C4-2B (cell line): ENCODE measurements at regions not wholly inside any gene's neighbourhood (a gene's known extent, or its start where the extent isn't known, plus 50 kb on each side); places are given as distances from the start of the nearest gene placed in this dataset.

Experiments used
- ZFX ChIP-seq: fragments of 450-650 bp; IDR thresholded peaks from 2 replicates; pipeline ENCODE4 v1.6.1; 2017
- TF ChIP-seq, protein P1 (sequence below): fragments of 450-650 bp; conservative IDR thresholded peaks from 2 replicates; pipeline ENCODE4 v1.5.1; 2017; ENCODE audit warnings: mild to moderate bottlenecking

DNA sequence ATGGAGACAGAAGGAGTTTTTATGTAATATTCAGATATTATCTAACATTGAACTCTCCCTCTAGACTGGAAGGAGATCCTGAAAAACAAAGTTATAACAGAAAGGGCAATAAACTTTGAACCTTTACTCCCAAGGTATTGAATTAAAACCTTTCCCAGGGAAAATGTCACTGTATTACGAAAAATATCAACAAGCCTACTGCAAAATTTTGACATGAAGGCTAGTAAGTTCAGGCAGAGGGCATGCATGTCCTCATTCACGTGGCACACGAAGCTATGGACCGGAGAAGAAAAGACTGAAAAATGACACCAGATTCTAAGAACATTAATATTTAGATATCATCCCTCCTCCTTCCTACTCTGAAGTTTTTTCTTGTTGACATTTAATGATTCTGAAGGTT lies 638.8 kb downstream of the LRRC70 start:
- TF ChIP-seq, protein P1, sequence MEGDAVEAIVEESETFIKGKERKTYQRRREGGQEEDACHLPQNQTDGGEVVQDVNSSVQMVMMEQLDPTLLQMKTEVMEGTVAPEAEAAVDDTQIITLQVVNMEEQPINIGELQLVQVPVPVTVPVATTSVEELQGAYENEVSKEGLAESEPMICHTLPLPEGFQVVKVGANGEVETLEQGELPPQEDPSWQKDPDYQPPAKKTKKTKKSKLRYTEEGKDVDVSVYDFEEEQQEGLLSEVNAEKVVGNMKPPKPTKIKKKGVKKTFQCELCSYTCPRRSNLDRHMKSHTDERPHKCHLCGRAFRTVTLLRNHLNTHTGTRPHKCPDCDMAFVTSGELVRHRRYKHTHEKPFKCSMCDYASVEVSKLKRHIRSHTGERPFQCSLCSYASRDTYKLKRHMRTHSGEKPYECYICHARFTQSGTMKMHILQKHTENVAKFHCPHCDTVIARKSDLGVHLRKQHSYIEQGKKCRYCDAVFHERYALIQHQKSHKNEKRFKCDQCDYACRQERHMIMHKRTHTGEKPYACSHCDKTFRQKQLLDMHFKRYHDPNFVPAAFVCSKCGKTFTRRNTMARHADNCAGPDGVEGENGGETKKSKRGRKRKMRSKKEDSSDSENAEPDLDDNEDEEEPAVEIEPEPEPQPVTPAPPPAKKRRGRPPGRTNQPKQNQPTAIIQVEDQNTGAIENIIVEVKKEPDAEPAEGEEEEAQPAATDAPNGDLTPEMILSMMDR, result no peak
- TF ChIP-seq ZFX, result no peak
